ENCODE measurements at regions not wholly inside any gene's neighbourhood (a gene's known extent, or its start where the extent isn't known, plus 50 kb on each side); places are given as distances from the start of the nearest gene placed in this dataset.

DNA sequence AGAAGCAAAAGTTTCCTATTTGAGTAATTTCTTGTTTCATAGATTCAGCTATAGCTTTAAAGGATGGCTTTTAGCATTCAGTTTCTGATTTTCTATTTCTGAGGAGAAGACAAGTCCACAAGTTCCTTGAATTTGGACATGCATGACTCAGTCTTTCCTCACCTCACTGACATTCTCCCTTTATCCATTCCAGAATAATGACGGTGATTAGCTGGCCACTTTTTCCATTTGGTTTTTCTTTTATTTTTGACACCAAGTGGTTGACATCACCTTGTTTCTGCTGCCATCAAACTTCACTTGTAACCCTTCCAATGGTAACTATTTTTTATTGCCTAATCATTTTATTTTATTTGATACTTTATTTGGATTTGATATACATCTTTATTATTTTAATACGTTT lies 404.4 kb upstream of the KCNMB2 start:
- Histone ChIP-seq H3K9me3 (ENCODE audit: control extremely low read depth in 1 of 3, control insufficient read depth in 2 of 3, insufficient read depth in 1 of 3, low read length in 2 of 3) (peaks cover 0 to 3% (median 0%) of the 10 kb centered on the region in 3 donors), H3K27me3 (replicated peaks in 1 of 4; ENCODE audit: control extremely low read depth in 1 of 4, control insufficient read depth in 3 of 4, insufficient read depth in 4 of 4, low read length in 3 of 4) (peaks cover 0 to 2% (median 0%) of the 10 kb centered on the region in 4 experiments), H3K79me2 (ENCODE audit: control insufficient read depth, insufficient read depth, low read length) (no peaks in the 10 kb centered on the region), H3K36me3 (replicated peaks in 1 of 2; ENCODE audit: control extremely low read depth in 1 of 2, control insufficient read depth in 1 of 2, extremely low read depth in 1 of 2, insufficient read depth in 2 of 2, low read length in 1 of 2) (no peaks in the 10 kb centered on the region), H2AFZ (ENCODE audit: insufficient read depth, low read depth, low read length, poor library complexity, severe bottlenecking) (no peak overlapping the region), H3K27ac (ENCODE audit: low read length in 2 of 2) (no peak overlapping the region), H3K9ac (ENCODE audit: low read length) (no peak overlapping the region), H3K4me2 (replicated peaks; ENCODE audit: low read depth, low read length, poor library complexity, severe bottlenecking) (no peak overlapping the region), H3K4me1 (ENCODE audit: control insufficient read depth in 2 of 2, insufficient read depth in 2 of 2, low read length in 2 of 2) (no peaks in the 10 kb centered on the region), H4K20me1 (ENCODE audit: control insufficient read depth, insufficient read depth, low read length, poor library complexity, severe bottlenecking) (no peaks in the 10 kb centered on the region), H3K4me3 (ENCODE audit: control extremely low read depth in 1 of 5, extremely low read depth in 1 of 5, insufficient read depth in 1 of 5, low read depth in 2 of 5, low read length in 4 of 5) (no peak overlapping the region)
- Mint-ChIP-seq H3K27ac (no peak overlapping the region), H3K9me3 (ENCODE audit: insufficient read depth) (no peaks in the 10 kb centered on the region), H3K4me3 (no peak overlapping the region), H3K4me1 (no peaks in the 10 kb centered on the region), H3K27me3 (no peaks in the 10 kb centered on the region)
- ChIA-PET POLR2A (no interaction called here), CTCF (no interaction called here)
- intact Hi-C loops (cut with micrococcal nuclease) = no loop called here
- TF ChIP-seq EZH2 (IDR thresholded peaks at IDR 0.05; ENCODE audit: borderline replicate concordance, insufficient read depth, low read depth, low read length, poor library complexity, severe bottlenecking) = no peak
- TF ChIP-seq, protein P1, sequence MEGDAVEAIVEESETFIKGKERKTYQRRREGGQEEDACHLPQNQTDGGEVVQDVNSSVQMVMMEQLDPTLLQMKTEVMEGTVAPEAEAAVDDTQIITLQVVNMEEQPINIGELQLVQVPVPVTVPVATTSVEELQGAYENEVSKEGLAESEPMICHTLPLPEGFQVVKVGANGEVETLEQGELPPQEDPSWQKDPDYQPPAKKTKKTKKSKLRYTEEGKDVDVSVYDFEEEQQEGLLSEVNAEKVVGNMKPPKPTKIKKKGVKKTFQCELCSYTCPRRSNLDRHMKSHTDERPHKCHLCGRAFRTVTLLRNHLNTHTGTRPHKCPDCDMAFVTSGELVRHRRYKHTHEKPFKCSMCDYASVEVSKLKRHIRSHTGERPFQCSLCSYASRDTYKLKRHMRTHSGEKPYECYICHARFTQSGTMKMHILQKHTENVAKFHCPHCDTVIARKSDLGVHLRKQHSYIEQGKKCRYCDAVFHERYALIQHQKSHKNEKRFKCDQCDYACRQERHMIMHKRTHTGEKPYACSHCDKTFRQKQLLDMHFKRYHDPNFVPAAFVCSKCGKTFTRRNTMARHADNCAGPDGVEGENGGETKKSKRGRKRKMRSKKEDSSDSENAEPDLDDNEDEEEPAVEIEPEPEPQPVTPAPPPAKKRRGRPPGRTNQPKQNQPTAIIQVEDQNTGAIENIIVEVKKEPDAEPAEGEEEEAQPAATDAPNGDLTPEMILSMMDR (IDR thresholded peaks at IDR 0.05) = no peak
- no CpG with 5 or more reads among the region's 2 CpGs for WGBS (ENCODE audit: insufficient coverage)
- ATAC-seq (ENCODE audit: low read depth) (no peak), DNase-seq (no peak)

DNA sequence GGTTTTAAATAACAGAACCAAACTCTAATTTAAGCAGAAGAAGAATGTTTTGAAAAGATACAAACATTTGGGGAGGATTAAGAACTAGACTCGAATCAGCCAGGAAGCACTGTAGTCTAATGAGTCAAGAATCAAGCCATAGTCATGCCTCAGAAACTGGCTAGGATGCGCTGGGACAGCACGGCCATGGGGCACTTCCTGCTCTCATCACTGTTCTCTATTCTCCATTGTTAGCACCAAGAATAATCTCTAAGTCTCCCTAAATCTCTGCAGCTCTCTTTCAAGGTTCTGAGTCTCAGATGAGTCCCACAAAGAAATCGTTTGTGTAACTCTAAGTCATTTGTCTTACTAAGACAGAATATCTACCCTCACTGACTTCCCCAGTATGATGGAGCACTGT lies 399.0 kb upstream of the KCNMB2 start:
- no peaks in the 10 kb centered on the region for H3K36me3 ChIP-seq (replicated peaks in 1 of 2; ENCODE audit: control extremely low read depth in 1 of 2, control insufficient read depth in 1 of 2, extremely low read depth in 1 of 2, insufficient read depth in 2 of 2, low read length in 1 of 2)
- no peaks in the 10 kb centered on the region for H3K27me3 Mint-ChIP-seq
- H3K4me3 Mint-ChIP-seq = no peak overlapping the region
- ChIA-PET POLR2A (no interaction called here), CTCF (no interaction called here)
- H3K27ac ChIP-seq (ENCODE audit: low read length in 2 of 2) = no peak overlapping the region
- no peaks in the 10 kb centered on the region for H4K20me1 ChIP-seq (ENCODE audit: control insufficient read depth, insufficient read depth, low read length, poor library complexity, severe bottlenecking)
- peaks cover 0 to 3% (median 0%) of the 10 kb centered on the region in 3 donors for H3K9me3 ChIP-seq (ENCODE audit: control extremely low read depth in 1 of 3, control insufficient read depth in 2 of 3, insufficient read depth in 1 of 3, low read length in 2 of 3)
- no peak overlapping the region for H3K9ac ChIP-seq (ENCODE audit: low read length)
- no peak overlapping the region for H3K27ac Mint-ChIP-seq
- TF ChIP-seq EZH2 (IDR thresholded peaks at IDR 0.05; ENCODE audit: borderline replicate concordance, insufficient read depth, low read depth, low read length, poor library complexity, severe bottlenecking) = no peak
- H3K4me1 Mint-ChIP-seq = no peaks in the 10 kb centered on the region
- no peaks in the 10 kb centered on the region for H3K4me1 ChIP-seq (ENCODE audit: control insufficient read depth in 2 of 2, insufficient read depth in 2 of 2, low read length in 2 of 2)
- DNase-seq = no peak
- no peaks in the 10 kb centered on the region for H3K27me3 ChIP-seq (replicated peaks in 1 of 4; ENCODE audit: control extremely low read depth in 1 of 4, control insufficient read depth in 3 of 4, insufficient read depth in 4 of 4, low read length in 3 of 4)
- H3K79me2 ChIP-seq (ENCODE audit: control insufficient read depth, insufficient read depth, low read length) = no peaks in the 10 kb centered on the region
- ATAC-seq (ENCODE audit: low read depth) = no peak
- WGBS (ENCODE audit: insufficient coverage) = 76% methylated on average over 4 of the region's 4 CpGs
- H3K9me3 Mint-ChIP-seq (ENCODE audit: insufficient read depth) = no peaks in the 10 kb centered on the region
- no peak overlapping the region for H3K4me3 ChIP-seq (ENCODE audit: control extremely low read depth in 1 of 5, extremely low read depth in 1 of 5, insufficient read depth in 1 of 5, low read depth in 2 of 5, low read length in 4 of 5)
- H2AFZ ChIP-seq (ENCODE audit: insufficient read depth, low read depth, low read length, poor library complexity, severe bottlenecking) = no peak overlapping the region
- H3K4me2 ChIP-seq (replicated peaks; ENCODE audit: low read depth, low read length, poor library complexity, severe bottlenecking) = no peak overlapping the region
- intact Hi-C loops (cut with micrococcal nuclease) = no loop called here
